HG03175 (cell line): ENCODE measurements at regions not wholly inside any gene's neighbourhood (a gene's known extent, or its start where the extent isn't known, plus 50 kb on each side); places are given as distances from the start of the nearest gene placed in this dataset.

Experiments
- ATAC-seq: cut with Tn5 transposase; IDR thresholded peaks from one replicate; pipeline ENCODE4 v1.9.1; 2021; ENCODE audit warnings: mild to moderate bottlenecking, moderate library complexity; ENCODE audit not compliant: unreplicated experiment

DNA sequence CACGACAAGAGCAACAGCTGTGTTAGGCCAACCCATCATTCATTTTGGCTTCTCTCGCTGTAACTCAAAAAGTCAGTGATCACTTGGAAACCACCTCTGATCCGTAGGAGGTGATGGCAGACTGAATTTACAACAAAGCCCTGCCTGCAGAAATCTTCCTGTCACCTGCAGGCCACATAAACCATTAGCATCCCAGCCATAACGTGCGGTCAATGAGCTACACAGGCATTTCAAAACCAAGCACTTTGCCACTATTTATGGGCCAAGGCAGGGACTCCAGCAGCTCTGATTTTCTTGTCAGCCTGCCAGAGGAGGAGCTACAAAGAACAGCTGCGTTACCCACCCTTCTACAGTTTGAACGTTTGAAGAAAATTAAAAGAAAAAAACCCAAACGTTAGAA lies 228.1 kb upstream of the PPARGC1A start:
- no peak for ATAC-seq

DNA sequence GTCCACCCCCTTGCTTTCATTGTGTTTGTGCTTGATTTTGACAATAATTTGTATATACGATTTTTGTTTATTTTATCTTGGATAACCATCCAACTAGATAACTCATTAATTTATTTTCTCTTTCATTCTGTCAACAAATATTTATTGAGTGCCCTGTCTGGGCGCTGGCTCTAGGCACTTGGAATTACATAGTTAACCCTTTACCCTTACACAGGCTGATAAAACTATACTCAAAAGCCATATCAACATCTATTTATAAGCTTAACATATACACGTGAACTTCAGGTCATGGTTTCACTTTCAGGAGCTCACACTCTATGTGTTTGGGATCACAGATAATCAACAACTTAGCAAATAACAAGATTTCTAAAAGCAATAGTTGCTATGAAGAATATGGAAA lies 226.3 kb upstream of the PPARGC1A start:
- ATAC-seq: no peak

DNA sequence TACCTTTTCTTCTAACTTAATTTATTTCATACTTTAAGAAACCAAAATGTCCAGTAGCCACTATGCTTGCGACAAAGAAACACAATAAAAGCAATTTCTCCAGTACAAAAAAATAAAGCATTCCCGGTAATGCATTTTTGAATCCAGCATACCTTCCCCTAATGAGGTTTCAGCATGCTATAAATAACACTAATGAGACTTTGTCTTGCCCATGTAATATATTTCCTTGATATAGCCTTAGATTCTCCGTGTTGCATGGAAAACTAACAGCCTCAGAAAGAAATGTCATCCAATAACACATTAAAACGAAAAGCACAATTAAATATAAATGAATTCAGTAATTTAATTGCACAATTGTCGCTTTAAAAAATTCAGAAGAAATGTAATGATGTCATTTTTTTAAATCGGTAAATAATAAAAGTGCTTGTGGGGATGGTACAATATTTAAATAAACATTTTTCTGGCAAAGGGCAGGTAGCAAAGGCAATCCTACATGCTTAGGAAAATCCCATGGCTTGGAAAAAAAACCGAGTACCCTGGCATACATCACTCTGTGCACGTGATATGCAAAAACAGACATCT lies 225.2 kb upstream of the PPARGC1A start:
- no peak for ATAC-seq

DNA sequence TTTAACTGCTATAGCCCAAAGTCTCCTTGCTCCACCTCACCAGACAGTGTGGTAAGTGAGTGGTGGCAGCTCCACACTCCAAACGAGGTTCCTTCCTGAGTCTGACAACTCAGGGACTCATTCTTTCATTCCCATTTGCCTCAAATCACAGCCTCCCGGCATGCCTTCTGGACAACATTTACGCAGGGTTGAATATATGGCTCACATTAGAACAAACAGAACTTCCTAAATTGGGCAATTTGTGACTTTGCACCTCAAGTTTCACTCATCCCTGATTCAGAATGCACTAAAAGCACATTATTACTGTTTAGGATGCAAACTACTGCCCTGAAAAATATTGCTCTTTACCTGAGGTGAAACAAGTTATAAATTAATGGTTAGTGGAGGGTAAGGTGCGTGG lies 224.6 kb upstream of the PPARGC1A start:
- ATAC-seq: no peak

DNA sequence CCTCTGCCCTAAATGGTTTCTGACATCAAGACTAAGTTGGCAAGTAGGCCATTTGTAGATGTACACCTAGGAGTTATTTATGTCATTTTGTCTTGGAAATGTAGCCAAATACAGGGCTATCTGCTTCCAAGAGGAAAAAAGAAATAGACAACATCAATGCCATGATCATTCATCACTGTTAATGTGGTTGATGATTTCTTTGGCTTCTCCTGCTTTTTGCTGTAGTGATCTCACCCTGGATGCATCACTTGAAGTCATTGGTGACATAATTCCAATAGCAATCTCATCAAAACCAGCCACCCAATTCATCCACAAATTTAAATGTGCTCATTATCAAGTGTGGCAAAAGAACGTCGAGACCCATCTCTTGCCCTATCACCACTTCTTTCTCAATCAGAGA lies 222.6 kb upstream of the PPARGC1A start:
- ATAC-seq: no peak

DNA sequence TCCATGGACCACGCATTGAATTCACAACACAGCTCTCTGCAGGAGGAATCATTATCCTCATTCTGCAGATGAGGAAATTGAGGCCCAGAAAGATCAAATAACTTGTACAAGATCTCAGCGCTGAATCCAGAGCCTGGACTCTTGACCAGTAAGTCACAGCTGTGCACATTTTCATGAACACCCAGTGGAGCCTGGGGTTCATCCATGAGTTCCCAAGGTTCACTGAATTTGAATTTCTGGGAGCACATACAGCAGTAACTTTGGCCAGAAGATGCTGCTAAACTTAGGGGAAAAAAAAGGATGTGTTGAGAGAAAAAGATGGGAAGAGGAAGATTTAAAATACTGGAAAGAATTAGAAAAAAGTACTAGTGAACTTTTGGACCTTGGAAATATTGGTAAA lies 218.7 kb upstream of the PPARGC1A start:
- ATAC-seq: no peak

DNA sequence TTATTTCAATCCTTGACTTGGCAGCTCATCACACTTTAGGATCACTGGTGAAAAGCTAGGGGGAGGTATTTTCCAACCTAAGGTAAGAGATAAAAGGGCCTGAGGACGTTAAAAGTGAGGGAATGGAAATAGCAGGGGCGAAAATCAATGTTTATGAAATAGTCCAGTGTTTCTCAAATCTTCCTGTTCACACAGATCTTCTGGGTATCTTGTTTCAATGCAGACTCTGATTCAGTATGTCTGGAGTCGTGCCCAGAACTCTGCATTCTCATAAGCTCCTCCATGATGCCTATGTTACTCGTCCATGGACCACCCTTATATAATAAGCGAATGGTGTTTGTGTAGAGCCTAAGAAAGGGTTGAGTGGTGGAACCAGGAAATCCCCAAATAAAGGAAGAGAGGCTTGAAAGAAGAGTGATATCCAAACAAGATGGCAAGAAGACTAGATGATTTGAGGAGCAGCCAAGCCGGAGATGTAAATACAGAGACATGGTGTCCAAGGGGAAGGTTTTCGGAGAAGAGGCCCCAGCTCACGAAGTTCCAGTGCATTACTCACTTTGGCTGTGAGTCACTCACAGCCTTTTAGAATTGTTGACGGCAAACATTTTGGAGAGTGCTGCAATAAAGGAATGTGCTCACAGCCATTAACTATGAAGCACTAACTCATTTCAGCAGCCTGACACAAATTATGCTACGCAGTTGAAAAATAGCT lies 215.6 kb upstream of the PPARGC1A start:
- ATAC-seq: no peak

DNA sequence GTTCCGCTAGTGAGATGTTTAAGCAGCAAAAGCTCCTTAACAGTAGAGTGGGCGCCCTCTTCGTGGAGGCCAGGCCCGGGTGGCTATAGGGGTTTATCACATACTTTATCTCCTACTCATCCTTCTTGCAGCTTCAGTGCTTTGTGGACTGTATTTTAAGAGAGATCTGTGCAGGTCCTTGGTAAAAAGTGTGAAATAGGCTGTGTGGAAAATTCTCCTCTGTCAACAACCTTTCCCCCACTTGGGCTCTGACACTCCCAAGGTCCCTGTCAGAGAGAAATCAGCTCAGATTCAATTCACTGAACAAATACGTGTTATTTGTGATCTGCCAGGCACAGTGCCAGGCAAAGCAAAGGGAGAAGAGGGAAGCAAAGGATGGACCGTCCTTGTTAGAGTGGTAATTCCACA lies 214.3 kb upstream of the PPARGC1A start:
- no peak for ATAC-seq

DNA sequence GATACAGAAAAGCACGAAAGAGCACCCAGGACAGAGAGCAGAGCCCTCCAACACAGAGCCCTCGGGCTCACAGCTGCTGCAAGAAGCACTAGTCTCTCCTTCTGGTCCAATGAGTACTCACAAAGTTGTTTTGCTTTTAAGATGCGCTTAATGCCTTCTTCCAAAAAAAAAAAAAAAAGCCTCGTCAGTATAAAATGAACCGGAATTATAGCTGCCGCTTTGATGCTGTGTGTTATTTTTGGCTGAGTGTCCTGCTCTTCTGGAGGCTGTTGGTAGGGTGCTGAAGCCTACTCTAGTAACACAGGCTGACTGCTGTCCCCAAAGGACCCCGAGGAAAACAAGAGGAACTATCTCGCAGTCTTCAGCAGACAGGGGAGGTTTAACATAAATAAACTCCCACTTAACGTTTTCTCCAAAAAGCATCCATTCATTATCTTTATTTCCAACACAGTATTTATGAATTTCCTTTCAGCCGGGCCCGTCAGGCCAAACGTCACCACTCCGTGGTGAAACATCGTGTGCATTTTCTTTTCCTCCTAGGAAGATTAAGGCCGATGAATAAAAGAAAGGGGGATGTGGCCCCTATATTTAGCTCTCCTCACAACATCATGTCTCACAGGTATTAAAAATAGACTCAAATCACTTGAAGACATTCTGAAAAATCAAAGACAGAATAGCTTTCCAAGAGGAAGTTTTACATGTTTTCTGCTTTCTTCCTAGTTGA lies 213.7 kb upstream of the PPARGC1A start:
- no peak for ATAC-seq

DNA sequence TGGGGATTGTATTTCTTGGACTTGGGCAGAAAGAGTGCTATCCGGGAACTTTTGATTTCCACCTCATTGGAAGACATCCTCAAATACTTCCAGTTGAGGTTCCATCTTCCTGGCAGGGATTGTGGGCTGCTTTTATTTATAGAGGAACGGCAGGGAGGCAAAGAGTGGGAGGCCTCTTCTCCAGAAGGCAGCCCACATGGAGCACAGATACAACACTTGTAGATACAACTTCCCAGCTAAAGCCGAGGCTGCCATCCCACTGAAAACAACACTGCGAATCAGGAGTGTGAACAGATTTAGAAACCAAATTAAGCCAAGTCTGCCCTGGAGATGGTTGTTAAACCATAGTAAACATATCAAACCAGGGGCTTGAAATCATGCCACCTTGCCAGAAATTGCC lies 212.8 kb upstream of the PPARGC1A start:
- ATAC-seq: no peak

DNA sequence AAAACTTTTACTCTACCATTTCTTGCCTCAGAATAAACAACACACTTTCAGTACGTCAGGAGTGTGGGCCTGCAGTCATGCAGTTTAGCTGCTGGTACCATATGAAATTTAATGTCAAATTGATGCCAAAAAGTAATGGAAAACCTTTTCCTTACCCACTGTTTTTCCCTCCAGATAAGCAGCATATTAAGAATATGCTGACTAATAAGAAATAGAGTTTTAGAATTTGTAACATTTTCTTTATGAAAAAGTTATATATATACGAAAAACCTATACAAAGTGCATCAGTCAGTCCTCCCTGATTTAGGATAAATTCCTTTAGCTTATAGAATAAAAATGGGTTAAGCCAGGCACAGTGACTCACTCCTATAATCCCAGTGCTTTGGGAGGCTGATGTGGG lies 206.8 kb upstream of the PPARGC1A start:
- no peak for ATAC-seq

DNA sequence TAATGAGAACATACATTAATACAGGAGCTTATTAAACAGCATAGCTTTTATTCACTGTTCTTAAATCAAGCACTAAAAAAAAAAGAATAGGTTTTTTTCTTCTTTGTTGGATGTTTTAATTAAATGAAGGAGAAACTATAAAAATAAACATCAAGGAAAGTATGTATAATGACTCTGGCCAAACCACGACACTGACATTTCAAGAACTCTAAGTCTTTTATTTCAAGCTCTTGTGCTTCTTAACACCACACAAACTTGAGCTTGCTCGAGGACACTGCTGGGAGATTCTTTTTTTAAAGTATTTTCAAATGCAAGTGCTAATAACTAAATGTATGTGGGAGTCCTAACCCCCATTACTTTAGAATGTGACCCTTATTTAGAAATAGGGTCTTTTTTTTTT lies 204.9 kb upstream of the PPARGC1A start:
- no peak for ATAC-seq

DNA sequence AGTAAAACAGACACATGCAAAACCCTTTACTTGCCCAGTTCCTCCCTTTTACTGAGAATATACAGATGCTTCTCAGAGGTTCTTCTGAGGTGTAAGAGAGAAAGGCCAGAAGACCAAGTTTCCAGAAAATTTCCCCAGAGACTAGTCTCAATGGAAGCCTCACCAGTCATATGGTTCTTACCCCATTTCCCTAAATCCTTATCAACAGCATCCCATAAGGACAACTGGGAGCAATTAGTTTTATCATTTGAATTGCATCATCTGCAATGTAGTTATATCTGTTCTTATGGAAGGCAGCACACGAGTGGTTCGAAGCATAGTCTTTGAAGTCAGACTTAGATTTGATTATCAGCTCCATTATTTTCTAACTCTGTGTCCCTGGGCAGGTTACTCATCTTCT lies 203.6 kb upstream of the PPARGC1A start:
- no peak for ATAC-seq

DNA sequence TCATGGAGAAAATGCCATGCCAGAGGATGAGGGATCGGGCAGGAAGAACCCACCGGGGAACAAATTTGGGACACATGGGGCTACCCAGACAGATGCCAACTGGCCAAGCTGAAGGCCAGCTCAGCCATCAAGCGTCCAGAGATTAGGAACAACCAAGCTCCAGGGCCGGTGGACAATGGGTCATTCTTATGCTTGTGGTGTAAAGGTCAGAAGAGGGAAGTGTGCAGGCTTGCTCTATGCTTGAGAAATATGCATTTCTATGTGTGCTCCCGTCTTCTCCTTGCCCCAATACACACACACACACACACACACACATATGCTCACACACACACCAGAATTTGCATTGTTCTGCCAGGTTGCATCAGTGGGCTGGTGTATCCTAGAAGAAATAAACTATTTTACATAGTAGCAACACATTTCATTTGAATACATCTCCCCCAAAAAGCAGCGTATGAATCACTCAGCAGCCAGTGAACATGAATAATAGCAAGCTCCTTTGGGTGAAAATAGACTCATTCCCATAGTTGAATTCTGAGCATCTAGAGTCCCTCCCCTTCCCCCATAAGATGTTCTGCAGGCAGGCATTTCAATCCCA lies 201.9 kb upstream of the PPARGC1A start:
- ATAC-seq: no peak

DNA sequence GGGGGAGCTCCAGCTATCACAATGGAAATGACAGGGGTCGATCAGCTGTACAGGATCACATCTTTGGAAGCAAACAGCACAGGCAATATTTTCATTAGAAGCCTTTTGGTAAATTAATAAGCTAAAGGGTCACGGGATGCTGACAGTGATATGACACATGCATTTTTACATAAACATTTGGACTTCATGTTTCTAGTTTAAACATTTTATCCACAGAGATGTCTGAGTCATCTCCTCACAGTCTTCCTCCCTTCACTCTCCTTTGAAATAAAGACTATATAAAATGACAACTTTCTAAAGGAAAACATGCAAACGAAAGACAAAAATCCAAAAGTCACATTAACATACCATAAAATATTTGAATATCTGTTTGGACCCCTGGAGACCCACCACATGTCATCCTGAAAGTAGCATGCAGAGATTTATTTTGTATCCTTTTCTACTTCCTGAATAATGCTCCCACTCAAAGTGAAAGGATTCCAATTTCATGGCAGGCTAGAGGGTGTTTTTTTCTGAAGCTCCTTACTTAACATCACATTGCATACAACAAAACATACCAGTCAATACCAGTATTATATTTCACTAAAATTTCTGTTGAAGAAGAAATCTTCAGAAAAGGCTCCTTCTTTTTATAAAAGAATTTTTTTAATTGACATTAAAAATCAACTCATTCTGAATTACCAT lies 200.1 kb upstream of the PPARGC1A start:
- ATAC-seq: no peak

DNA sequence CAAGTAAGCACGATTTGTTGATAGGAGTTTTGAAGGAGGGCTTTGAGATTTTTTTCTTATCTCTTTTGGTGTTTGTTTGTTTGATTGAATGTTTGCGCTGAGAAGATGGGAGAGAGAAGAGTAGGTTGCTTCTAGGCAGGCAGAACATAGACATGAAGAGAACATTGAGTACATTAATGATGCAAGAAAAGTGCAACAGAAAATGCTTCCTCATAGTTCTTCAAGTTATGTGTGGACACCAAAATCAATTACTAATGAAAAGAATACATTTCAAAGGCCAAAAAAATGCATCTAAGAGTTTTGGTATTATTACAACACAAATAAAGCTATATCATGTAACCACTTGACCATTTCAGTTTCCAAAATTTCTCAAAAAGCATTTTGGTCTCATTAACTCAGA lies 191.0 kb upstream of the PPARGC1A start:
- ATAC-seq: no peak

DNA sequence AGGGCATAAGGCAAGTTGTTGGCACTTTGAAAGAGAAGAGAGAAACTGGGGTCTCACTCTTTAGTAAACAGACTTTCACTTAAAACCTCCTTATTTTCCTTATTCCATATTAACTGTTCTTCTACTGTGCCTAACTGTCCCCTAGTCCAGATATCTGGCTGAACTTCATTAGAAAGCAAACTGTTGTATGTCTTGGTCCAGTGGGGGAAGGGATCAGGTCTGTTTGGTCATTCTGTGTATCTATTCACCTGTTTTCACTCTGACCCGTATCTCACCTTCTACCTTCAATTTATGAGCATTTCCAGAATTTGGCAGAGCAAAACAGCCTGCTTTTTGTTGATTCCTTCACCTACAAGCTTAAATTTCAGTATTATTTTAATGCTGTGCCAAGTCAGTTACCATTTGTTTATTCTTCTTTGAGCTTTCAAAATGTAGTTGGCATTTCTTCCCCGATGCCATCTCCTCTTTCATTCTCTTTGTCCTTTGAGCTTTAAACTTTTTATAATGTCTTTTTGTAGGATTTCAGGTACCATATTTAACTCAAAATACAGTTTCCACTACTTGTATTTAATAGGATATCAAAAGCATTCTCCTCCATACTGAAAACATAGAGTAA lies 188.6 kb upstream of the PPARGC1A start:
- ATAC-seq: no peak

DNA sequence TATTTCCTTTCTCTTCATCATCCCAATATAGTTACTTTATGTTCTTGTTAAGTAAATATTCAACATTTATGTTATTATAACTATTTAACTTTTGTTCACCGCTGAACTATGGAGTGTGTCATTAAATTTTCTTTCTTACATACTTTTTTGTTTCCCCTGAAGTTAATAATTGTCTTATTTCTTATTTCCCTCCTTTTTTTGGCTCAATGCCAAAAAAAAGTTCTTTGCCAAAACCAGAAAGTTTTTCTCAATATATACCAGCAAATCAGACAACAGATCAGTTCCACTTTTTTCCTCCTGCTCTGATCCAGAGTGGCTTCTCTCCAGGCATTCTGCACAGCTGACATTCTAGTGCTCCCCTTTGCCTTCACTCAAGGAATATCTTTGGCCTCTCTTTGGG lies 187.0 kb upstream of the PPARGC1A start:
- no peak for ATAC-seq

DNA sequence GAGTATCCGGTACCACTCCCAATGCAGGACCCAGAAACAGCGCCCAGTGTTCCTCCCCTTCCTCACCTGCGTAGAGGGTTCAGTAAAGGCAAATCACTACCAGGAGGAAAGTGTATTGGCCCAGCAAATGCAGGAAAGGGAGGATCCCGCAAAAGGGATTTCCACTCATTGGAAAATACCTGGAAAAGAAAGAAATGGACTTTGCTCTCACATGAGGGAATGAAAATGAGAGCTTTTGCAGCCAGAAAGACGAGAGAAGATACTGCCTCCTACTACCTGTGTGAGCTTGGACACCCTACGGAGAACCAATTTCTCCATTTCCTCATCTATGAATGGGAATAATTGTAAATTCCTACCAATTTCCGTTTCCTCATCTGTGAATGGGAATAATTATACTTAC lies 184.1 kb upstream of the PPARGC1A start:
- ATAC-seq: no peak

DNA sequence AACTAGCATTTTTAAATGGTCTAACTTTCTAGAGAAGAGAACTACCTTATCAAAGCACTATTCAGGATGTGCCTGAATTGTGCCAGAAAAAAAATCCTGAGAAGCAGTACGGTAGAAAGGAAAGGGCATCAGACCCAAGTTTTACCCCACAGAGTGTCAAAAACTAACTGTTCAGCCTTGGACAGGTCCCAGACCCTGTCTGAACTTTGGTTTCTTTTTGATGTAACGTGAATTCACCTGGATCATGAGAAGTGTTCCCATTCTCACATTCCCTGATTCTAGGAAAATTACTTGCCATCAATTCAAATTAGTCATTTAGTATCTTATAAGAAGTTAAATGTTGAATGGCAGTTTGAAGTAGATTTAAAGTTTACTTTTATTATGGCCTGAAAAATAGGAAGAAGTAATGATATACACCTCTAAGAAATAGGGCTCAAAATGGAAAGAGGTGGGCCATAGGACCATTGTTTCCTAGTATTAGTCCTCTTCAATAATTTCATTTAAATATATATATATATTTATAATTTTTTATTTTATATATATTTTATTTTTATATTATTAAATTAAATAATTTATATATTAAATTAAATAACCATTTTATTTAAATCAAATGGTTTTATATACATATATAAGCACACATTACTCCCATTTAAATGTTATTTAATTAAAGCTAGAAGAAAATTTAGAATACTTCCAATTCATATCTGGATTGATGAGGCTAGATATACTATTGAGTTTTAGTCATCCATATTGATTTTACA lies 181.9 kb upstream of the PPARGC1A start:
- ATAC-seq: no peak
